ENCODE measurements at regions not wholly inside any gene's neighbourhood (a gene's known extent, or its start where the extent isn't known, plus 50 kb on each side); places are given as distances from the start of the nearest gene placed in this dataset.

- no peak overlapping the region for H2AK5ac ChIP-seq (ENCODE audit: insufficient read length, low read length)
- Mint-ChIP-seq H3K36me3 (ENCODE audit: insufficient read depth in 1 of 3, low read depth in 3 of 3) (no peaks in the 10 kb centered on the region; a peak in 1 of 7 replicates), H3K9me3 (no peaks in the 10 kb centered on the region), H3K27ac (no peak overlapping the region), H3K4me1 (peaks cover 28 to 38% of the 10 kb centered on the region in 2 experiments), H3K27me3 (ENCODE audit: low read depth) (peaks cover 5% of the 10 kb centered on the region; the same call in 1 of the 2 replicates), H3K4me3 (no peak overlapping the region)
- no peaks in the 10 kb centered on the region for H3K9me3 ChIP-seq (ENCODE audit: control insufficient read depth, low read depth, low read length)
- no peak for TF ChIP-seq CTCF (conservative IDR thresholded peaks at IDR 0.05)
- H4K20me1 ChIP-seq (ENCODE audit: control insufficient read depth, insufficient read depth, insufficient read length), result no peaks in the 10 kb centered on the region
- no CpG with 5 or more reads among the region's 3 CpGs for WGBS (ENCODE audit: extremely low coverage, insufficient read length, low lambda C conversion rate)
- no peak overlapping the region for H4K5ac ChIP-seq (ENCODE audit: insufficient read length, low read depth, low read length)
- no peak overlapping the region for H3K18ac ChIP-seq (ENCODE audit: insufficient read length, low read depth, low read length)
- H3K4ac ChIP-seq (ENCODE audit: low read depth, low read length), result no peak overlapping the region
- no peak overlapping the region for H3K27ac ChIP-seq (ENCODE audit: insufficient read length, low read depth, low read length)
- no peak overlapping the region for H4K91ac ChIP-seq (ENCODE audit: insufficient read length, low read depth, low read length)
- DNase-seq, result no peak
- H3K79me1 ChIP-seq (ENCODE audit: insufficient read depth, low read depth, low read length, poor library complexity, severe bottlenecking), result no peaks in the 10 kb centered on the region
- no peak overlapping the region for H3K14ac ChIP-seq (ENCODE audit: insufficient read depth, low read length)
- H3K4me1 ChIP-seq (ENCODE audit: insufficient read depth, low read length), result peaks cover 6% of the 10 kb centered on the region
- H2BK20ac ChIP-seq (ENCODE audit: low read depth, low read length, poor library complexity, severe bottlenecking), result no peak overlapping the region
- no peak overlapping the region for H3K23ac ChIP-seq (ENCODE audit: insufficient read length, low read depth, low read length)
- H3K23me2 ChIP-seq (ENCODE audit: insufficient read length, low read depth, low read length, poor library complexity, severe bottlenecking), result no peaks in the 10 kb centered on the region
- no peak overlapping the region for H3T11ph ChIP-seq (ENCODE audit: low read length)
- H2AFZ ChIP-seq (ENCODE audit: low read length), result no peak overlapping the region
- H2BK5ac ChIP-seq (ENCODE audit: insufficient read length, low read length), result no peak overlapping the region
- H3K9ac ChIP-seq (ENCODE audit: extremely low read depth, insufficient read length, low read length), result no peak overlapping the region
- H2BK120ac ChIP-seq (ENCODE audit: low read depth, low read length, poor library complexity, severe bottlenecking), result no peak overlapping the region
- no peak overlapping the region for H4K8ac ChIP-seq (replicated peaks; ENCODE audit: insufficient read length, low read depth, low read length)
- H2BK15ac ChIP-seq (ENCODE audit: low read depth, low read length), result no peak overlapping the region
- no peak overlapping the region for H3K4me2 ChIP-seq (ENCODE audit: insufficient read depth, insufficient read length, low read length)
- no peaks in the 10 kb centered on the region for H3K79me2 ChIP-seq (ENCODE audit: insufficient read depth, low read length)
- H3K56ac ChIP-seq (ENCODE audit: insufficient read length, low read depth, low read length), result no peak overlapping the region
- H3K27me3 ChIP-seq (ENCODE audit: insufficient read depth, low read length), result no peaks in the 10 kb centered on the region
- no peak overlapping the region for H2BK12ac ChIP-seq (ENCODE audit: insufficient read length, low read depth, low read length)
These were observed 269.7 kb downstream of the ABHD5 start for GRCh38 chr3:43960448-43960840.

Measured in H9 (cell line).